Cardiac fibroblast (primary cell): ENCODE measurements at regions not wholly inside any gene's neighbourhood (a gene's known extent, or its start where the extent isn't known, plus 50 kb on each side); places are given as distances from the start of the nearest gene placed in this dataset.

Source experiments
- DNase-seq, 2 donors: peaks; one replicate each; pipeline versions ENCODE4 v3.0.0 to v3.0.0-alpha.2; 2010; ENCODE audit warnings: low read depth in 2 of 2
- H3K4me3 ChIP-seq, 2 donors: replicated peaks in 1 of 2; 1 replicate in 1 of 2; 2 replicates in 1 of 2; pipeline ENCODE4 v1.5.1; 2011; ENCODE audit warnings: low read depth in 2 of 2, low read length in 2 of 2, mild to moderate bottlenecking in 2 of 2, moderate library complexity in 1 of 2
- TF ChIP-seq, protein P1 (sequence below): IDR thresholded peaks from one replicate; pipeline ENCODE4 v1.5.1; 2011; ENCODE audit warnings: low read depth, mild to moderate bottlenecking, low read length, inconsistent platforms

- H3K4me3 ChIP-seq, result no peak overlapping the region
- TF ChIP-seq, protein P1, sequence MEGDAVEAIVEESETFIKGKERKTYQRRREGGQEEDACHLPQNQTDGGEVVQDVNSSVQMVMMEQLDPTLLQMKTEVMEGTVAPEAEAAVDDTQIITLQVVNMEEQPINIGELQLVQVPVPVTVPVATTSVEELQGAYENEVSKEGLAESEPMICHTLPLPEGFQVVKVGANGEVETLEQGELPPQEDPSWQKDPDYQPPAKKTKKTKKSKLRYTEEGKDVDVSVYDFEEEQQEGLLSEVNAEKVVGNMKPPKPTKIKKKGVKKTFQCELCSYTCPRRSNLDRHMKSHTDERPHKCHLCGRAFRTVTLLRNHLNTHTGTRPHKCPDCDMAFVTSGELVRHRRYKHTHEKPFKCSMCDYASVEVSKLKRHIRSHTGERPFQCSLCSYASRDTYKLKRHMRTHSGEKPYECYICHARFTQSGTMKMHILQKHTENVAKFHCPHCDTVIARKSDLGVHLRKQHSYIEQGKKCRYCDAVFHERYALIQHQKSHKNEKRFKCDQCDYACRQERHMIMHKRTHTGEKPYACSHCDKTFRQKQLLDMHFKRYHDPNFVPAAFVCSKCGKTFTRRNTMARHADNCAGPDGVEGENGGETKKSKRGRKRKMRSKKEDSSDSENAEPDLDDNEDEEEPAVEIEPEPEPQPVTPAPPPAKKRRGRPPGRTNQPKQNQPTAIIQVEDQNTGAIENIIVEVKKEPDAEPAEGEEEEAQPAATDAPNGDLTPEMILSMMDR, result no peak
- no peak for DNase-seq
These were observed 473.7 kb downstream of the QKI start for GRCh38 chr6:163888030-163888819.

GRCh38 chr6:163886428-163886827 lies 471.9 kb downstream of the QKI start:
- DNase-seq, result no peak
- no peak overlapping the region for H3K4me3 ChIP-seq
- TF ChIP-seq, protein P1, result no peak

- DNase-seq, result peak in 1 of 2 donors; percentile 32
- TF ChIP-seq, protein P1, result no peak
- no peak overlapping the region for H3K4me3 ChIP-seq
These were observed 469.5 kb downstream of the QKI start for GRCh38 chr6:163883984-163884383.

- DNase-seq, result no peak
- TF ChIP-seq, protein P1, result no peak
- H3K4me3 ChIP-seq, result no peak overlapping the region
These were observed 464.2 kb downstream of the QKI start for GRCh38 chr6:163878698-163879097.

- TF ChIP-seq, protein P1, result no peak
- no peak overlapping the region for H3K4me3 ChIP-seq
- no peak for DNase-seq
These were observed 463.5 kb downstream of the QKI start for GRCh38 chr6:163877877-163878639.

- TF ChIP-seq, protein P1, result no peak
- DNase-seq, result no peak
These were observed 461.9 kb downstream of the QKI start for GRCh38 chr6:163876391-163876790.

More at GRCh38 chr6:163876391-163876790, 461.9 kb downstream of the QKI start:
- no peak overlapping the region for H3K4me3 ChIP-seq
